ENCODE measurements at regions not wholly inside any gene's neighbourhood (a gene's known extent, or its start where the extent isn't known, plus 50 kb on each side); places are given as distances from the start of the nearest gene placed in this dataset.

DNA sequence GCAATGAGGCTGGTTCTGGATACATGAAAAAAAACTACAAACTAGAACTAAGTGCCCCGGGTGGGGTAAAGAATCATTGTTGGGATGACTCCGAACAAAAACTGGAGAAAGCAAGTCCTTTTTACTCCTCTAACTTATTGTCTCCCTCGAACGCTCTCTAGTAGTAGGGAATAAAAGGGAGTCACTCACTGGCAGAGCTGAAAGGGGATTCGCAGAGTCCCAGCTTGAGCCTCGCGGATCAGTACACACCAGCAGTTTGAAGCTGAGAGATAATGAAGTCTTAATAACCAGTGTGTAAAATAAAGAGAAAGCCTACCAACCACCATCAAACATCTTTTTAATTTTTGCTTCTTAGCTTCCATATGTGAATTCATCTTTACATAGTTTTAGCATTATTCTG lies 521.9 kb upstream of the ARX start:
- no peak for TF ChIP-seq POLR2A (IDR thresholded peaks at IDR 0.05)
- TF ChIP-seq, protein P1, sequence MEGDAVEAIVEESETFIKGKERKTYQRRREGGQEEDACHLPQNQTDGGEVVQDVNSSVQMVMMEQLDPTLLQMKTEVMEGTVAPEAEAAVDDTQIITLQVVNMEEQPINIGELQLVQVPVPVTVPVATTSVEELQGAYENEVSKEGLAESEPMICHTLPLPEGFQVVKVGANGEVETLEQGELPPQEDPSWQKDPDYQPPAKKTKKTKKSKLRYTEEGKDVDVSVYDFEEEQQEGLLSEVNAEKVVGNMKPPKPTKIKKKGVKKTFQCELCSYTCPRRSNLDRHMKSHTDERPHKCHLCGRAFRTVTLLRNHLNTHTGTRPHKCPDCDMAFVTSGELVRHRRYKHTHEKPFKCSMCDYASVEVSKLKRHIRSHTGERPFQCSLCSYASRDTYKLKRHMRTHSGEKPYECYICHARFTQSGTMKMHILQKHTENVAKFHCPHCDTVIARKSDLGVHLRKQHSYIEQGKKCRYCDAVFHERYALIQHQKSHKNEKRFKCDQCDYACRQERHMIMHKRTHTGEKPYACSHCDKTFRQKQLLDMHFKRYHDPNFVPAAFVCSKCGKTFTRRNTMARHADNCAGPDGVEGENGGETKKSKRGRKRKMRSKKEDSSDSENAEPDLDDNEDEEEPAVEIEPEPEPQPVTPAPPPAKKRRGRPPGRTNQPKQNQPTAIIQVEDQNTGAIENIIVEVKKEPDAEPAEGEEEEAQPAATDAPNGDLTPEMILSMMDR (IDR thresholded peaks at IDR 0.05) = no peak

Measured in testis (tissue), 2 donors.